IMR-90 (cell line): ENCODE measurements at regions not wholly inside any gene's neighbourhood (a gene's known extent, or its start where the extent isn't known, plus 50 kb on each side); places are given as distances from the start of the nearest gene placed in this dataset.

Experiments
- ATAC-seq: fragments of 200-7000 bp; cut with Tn5 transposase; 2 replicates; pipeline ENCODE4 v1.9.1; 2020; ENCODE audit warnings: low read depth, mild to moderate bottlenecking, moderate library complexity
- BruUV-seq: library from RNA; stranded (reverse); fragments of 400-500 nt; replicated peaks from 2 replicates; lab custom pipeline; 2021; lab: Mats Ljungman, UMichigan
- CTCF ChIA-PET: fragments of 300-600 bp; formaldehyde crosslinking; extraction: SDS; loops from one replicate; lab custom pipeline; 2021; ENCODE audit warnings: antibody characterized with exemption; lab: Yijun Ruan, JAX
- POLR2A ChIA-PET: fragments of 300-600 bp; sonication (Branson Sonifier 250); formaldehyde crosslinking; loops from one replicate; lab custom pipeline; 2022; ENCODE audit warnings: antibody characterized with exemption; ENCODE audit not compliant: unreplicated experiment; lab: Charles Lee
- DNase-seq: peaks from one replicate; pipeline ENCODE4 v3.0.0; 2013
- H2AFZ ChIP-seq: replicated peaks from 2 replicates; pipeline ENCODE3; 2013; ENCODE audit warnings: low read length, mild to moderate bottlenecking; ENCODE audit not compliant: poor library complexity
- H2AK5ac ChIP-seq: 2 replicates; pipeline ENCODE4 v1.6.1; 2013; ENCODE audit warnings: low read depth, low read length, inconsistent platforms
- H2AK9ac ChIP-seq: replicated peaks from 2 replicates; pipeline ENCODE3; 2013; ENCODE audit warnings: mild to moderate bottlenecking, low read depth, low read length, moderate library complexity; ENCODE audit not compliant: poor library complexity
- H2BK120ac ChIP-seq: 2 replicates; pipeline ENCODE4 v1.6.1; 2013; ENCODE audit warnings: low read depth, low read length, inconsistent platforms
- H2BK15ac ChIP-seq: 3 replicates; pipeline ENCODE4 v1.6.1; 2013; ENCODE audit warnings: low read depth, low read length, inconsistent platforms
- H2BK20ac ChIP-seq: 2 replicates; pipeline ENCODE4 v1.6.1; 2013; ENCODE audit warnings: low read depth, mild to moderate bottlenecking, inconsistent platforms, low read length, moderate library complexity
- H2BK5ac ChIP-seq: 2 replicates; pipeline ENCODE4 v1.6.1; 2013; ENCODE audit warnings: mild to moderate bottlenecking, low read depth, low read length, inconsistent platforms; ENCODE audit not compliant: poor library complexity, severe bottlenecking
- H3K14ac ChIP-seq: replicated peaks from 2 replicates; pipeline ENCODE4 v1.6.1; 2013; ENCODE audit warnings: low read depth, low read length, inconsistent platforms
- H3K18ac ChIP-seq: 2 replicates; pipeline ENCODE4 v1.6.1; 2013; ENCODE audit warnings: low read depth, low read length, control low read depth
- H3K23ac ChIP-seq: 2 replicates; pipeline ENCODE4 v1.6.1; 2013; ENCODE audit warnings: low read depth, low read length, inconsistent platforms
- H3K27ac ChIP-seq: 2 replicates; pipeline ENCODE4 v1.5.1; 2013; ENCODE audit warnings: mild to moderate bottlenecking, control low read depth, low read length; ENCODE audit not compliant: insufficient read depth
- H3K27me3 ChIP-seq: 2 replicates; pipeline ENCODE4 v1.6.1; 2013; ENCODE audit warnings: low read length; ENCODE audit not compliant: control insufficient read depth, insufficient read depth
- H3K36me3 ChIP-seq: 2 replicates; pipeline ENCODE4 v1.6.1; 2013; ENCODE audit warnings: low read length, mixed read lengths; ENCODE audit not compliant: control insufficient read depth, insufficient read depth
- H3K4ac ChIP-seq: 2 replicates; pipeline ENCODE4 v1.6.1; 2013; ENCODE audit warnings: low read depth, low read length, inconsistent platforms
- H3K4me1 ChIP-seq: 2 replicates; pipeline ENCODE4 v1.6.1; 2013; ENCODE audit warnings: low read length, mixed read lengths; ENCODE audit not compliant: control insufficient read depth, insufficient read depth
- H3K4me2 ChIP-seq: 2 replicates; pipeline ENCODE4 v1.6.1; 2013; ENCODE audit warnings: low read depth, mild to moderate bottlenecking, control low read depth, low read length, moderate library complexity
- H3K4me3 ChIP-seq: 2 replicates; pipeline ENCODE4 v1.5.1; 2013; ENCODE audit warnings: low read depth, mild to moderate bottlenecking, control low read depth, low read length, moderate library complexity; ENCODE audit not compliant: insufficient read depth
- H3K56ac ChIP-seq: 2 replicates; pipeline ENCODE4 v1.6.1; 2013; ENCODE audit warnings: low read length, inconsistent platforms; ENCODE audit not compliant: insufficient read depth; ENCODE audit errors: extremely low read depth
- H3K79me1 ChIP-seq, 2 experiments: 2 replicates each; pipeline ENCODE4 v1.6.1; 2013; ENCODE audit warnings: low read length in 2 of 2, inconsistent platforms in 1 of 2, low read depth in 1 of 2
- H3K9ac ChIP-seq: 2 replicates; pipeline ENCODE4 v1.6.1; 2013; ENCODE audit warnings: low read depth, low read length, control low read depth
- H3K9me1 ChIP-seq: 2 replicates; pipeline ENCODE4 v1.6.1; 2013; ENCODE audit warnings: low read length, inconsistent platforms; ENCODE audit not compliant: insufficient read depth
- H3K9me3 ChIP-seq: 2 replicates; pipeline ENCODE4 v1.6.1; 2013; ENCODE audit warnings: low read length; ENCODE audit not compliant: control insufficient read depth, insufficient read depth
- H4K20me1 ChIP-seq: 2 replicates; pipeline ENCODE4 v1.6.1; 2013; ENCODE audit warnings: low read length, inconsistent platforms; ENCODE audit not compliant: insufficient read depth
- H4K5ac ChIP-seq: 2 replicates; pipeline ENCODE4 v1.6.1; 2013; ENCODE audit warnings: mild to moderate bottlenecking, low read depth, low read length, control low read depth
- H4K8ac ChIP-seq, 2 experiments: 2 replicates each; pipeline ENCODE4 v1.6.1; 2013; ENCODE audit warnings: low read depth in 2 of 2, low read length in 2 of 2, control low read depth in 1 of 2, inconsistent platforms in 1 of 2
- H4K91ac ChIP-seq: 2 replicates; pipeline ENCODE4 v1.6.1; 2013; ENCODE audit warnings: low read depth, low read length, inconsistent platforms; ENCODE audit not compliant: insufficient read depth
- BHLHE40 ChIP-seq: fragments of 150-350 bp; IDR thresholded peaks from 2 replicates; pipeline ENCODE4 v1.6.1; 2016; ENCODE audit warnings: mild to moderate bottlenecking, low read depth, low read length
- CEBPB ChIP-seq: IDR thresholded peaks from 2 replicates; pipeline ENCODE4 v1.6.1; 2012; ENCODE audit warnings: low read depth, low read length, improper control_type of control experiment
- CHD1 ChIP-seq: IDR thresholded peaks from 2 replicates; pipeline ENCODE4 v1.6.1; 2012; ENCODE audit warnings: low read depth, low read length, improper control_type of control experiment
- FOS ChIP-seq: fragments of 150-350 bp; IDR thresholded peaks from 2 replicates; pipeline ENCODE4 v1.6.1; 2016; ENCODE audit warnings: low read depth, low read length
- MAFK ChIP-seq: IDR thresholded peaks from 2 replicates; pipeline ENCODE4 v1.6.1; 2012; ENCODE audit warnings: low read depth, low read length, improper control_type of control experiment
- MXI1 ChIP-seq: IDR thresholded peaks from 2 replicates; pipeline ENCODE4 v1.6.1; 2012; ENCODE audit warnings: low read depth, mild to moderate bottlenecking, low read length, moderate library complexity, borderline replicate concordance
- NFE2L2 ChIP-seq: fragments of 150-350 bp; IDR thresholded peaks from 2 replicates; pipeline ENCODE4 v1.6.1; 2016; ENCODE audit warnings: low read depth, mild to moderate bottlenecking, low read length
- POLR2A ChIP-seq: IDR thresholded peaks from 2 replicates; pipeline ENCODE4 v1.6.1; 2012; ENCODE audit warnings: mild to moderate bottlenecking, low read depth, low read length
- RAD21 ChIP-seq: IDR thresholded peaks from 2 replicates; pipeline ENCODE4 v1.6.1; 2012; ENCODE audit warnings: low read length, improper control_type of control experiment
- RCOR1 ChIP-seq: IDR thresholded peaks from 2 replicates; pipeline ENCODE4 v1.6.1; 2012; ENCODE audit warnings: mild to moderate bottlenecking, low read length, improper control_type of control experiment; ENCODE audit not compliant: insufficient replicate concordance
- RFX5 ChIP-seq: IDR thresholded peaks from 2 replicates; pipeline ENCODE4 v1.8.0; 2012; ENCODE audit warnings: low read depth, mild to moderate bottlenecking, low read length, moderate library complexity
- SMC3 ChIP-seq: fragments of 150-350 bp; IDR thresholded peaks from 2 replicates; pipeline ENCODE4 v1.6.1; 2016; ENCODE audit warnings: low read depth, mild to moderate bottlenecking, antibody characterized with exemption, low read length, moderate library complexity
- USF2 ChIP-seq: fragments of 150-350 bp; IDR thresholded peaks from 2 replicates; pipeline ENCODE4 v1.6.1; 2017; ENCODE audit warnings: mild to moderate bottlenecking, antibody characterized with exemption, low read length, low read depth
- WGBS, 2 experiments: methylation state at CpG; one replicate each; pipeline versions ENCODE4 v1.1.5 to v1.1.7; 2013; ENCODE audit warnings: missing lambda C conversion rate in 2 of 2; ENCODE audit not compliant: insufficient read length in 1 of 2; ENCODE audit errors: extremely low coverage in 2 of 2; 5-methylcytosine and 5-hydroxymethylcytosine counted together
- dilution Hi-C: fragments of 300-500 bp; cut with HindIII; formaldehyde crosslinking; loops from one replicate; pipeline ENCODE4 v1.14.3; 2018; ENCODE audit warnings: low sequenced_read_pairs; ENCODE audit not compliant: unreplicated experiment
- in situ Hi-C: fragments of 300-500 bp; cut with MboI; formaldehyde crosslinking; loops from 3 replicates; pipeline ENCODE4 v1.14.3; 2019; ENCODE audit warnings: low sequenced_read_pairs, inconsistent platforms, mixed read lengths
- intact Hi-C: fragments of 100-400 bp; cut with micrococcal nuclease; formaldehyde crosslinking; loops from 2 replicates; pipeline ENCODE4 v1.10.0; 2022
- TF ChIP-seq, protein P1 (sequence below): fragments of 150-350 bp; IDR thresholded peaks from 2 replicates; pipeline ENCODE4 v1.6.1; 2016; ENCODE audit warnings: low read depth, mild to moderate bottlenecking, low read length, moderate library complexity, borderline replicate concordance
- TF ChIP-seq, protein P2 (sequence below): conservative IDR thresholded peaks from 2 replicates; pipeline ENCODE4 v1.5.1; 2012; ENCODE audit warnings: mild to moderate bottlenecking, low read depth, low read length, improper control_type of control experiment

DNA sequence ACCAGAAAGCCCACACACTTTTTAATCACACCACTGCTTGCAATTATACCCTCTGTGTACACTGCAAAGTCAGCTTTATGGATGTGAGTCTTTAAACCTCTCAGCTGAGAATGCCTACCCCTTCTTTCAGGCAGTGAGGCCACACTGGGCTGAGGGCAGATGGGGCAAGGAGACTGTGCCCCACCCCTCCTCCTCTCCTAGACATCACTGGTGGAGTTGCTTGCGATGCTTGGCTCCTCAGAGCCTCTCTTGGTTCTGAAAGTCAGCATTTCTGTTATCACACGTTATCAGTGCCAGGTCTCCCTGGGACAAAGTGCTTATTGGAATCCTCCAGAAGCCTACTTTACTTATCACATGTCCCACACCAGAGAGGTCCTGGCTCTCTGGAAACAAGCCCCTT is 128.2 kb downstream of the ZNF621 start:
- no peak overlapping the region for H2BK20ac ChIP-seq
- ATAC-seq (no peak), DNase-seq (no peak)
- CTCF ChIA-PET = no interaction called here
- no peak overlapping the region for H3K14ac ChIP-seq
- H2BK120ac ChIP-seq = no peak overlapping the region
- H3K4ac ChIP-seq = no peak overlapping the region
- H4K5ac ChIP-seq = no peak overlapping the region
- H3K9ac ChIP-seq = no peak overlapping the region
- H3K23ac ChIP-seq = no peak overlapping the region
- H4K8ac ChIP-seq = no peak overlapping the region
- H3K56ac ChIP-seq = no peak overlapping the region
- peaks cover 2% of the 10 kb centered on the region; the same call in 1 of the 2 replicates for H3K9me3 ChIP-seq
- no peak overlapping the region for H2BK5ac ChIP-seq
- H4K20me1 ChIP-seq = no peaks in the 10 kb centered on the region
- H3K4me3 ChIP-seq = no peak overlapping the region
- H3K79me1 ChIP-seq = no peaks in the 10 kb centered on the region
- H3K4me1 ChIP-seq = no peaks in the 10 kb centered on the region
- no peaks in the 10 kb centered on the region for H3K27me3 ChIP-seq
- H2AK5ac ChIP-seq = no peak overlapping the region
- no peak overlapping the region for H3K27ac ChIP-seq
- dilution Hi-C loops (no loop called here), in situ Hi-C loops (no loop called here), intact Hi-C loops (no loop called here)
- TF ChIP-seq POLR2A (no peak), CEBPB (no peak), NFE2L2 (no peak), RAD21 (no peak), CHD1 (no peak), MAFK (no peak), SMC3 (no peak), RFX5 (no peak), USF2 (no peak), MXI1 (no peak), FOS (no peak), BHLHE40 (no peak), RCOR1 (no peak)
- TF ChIP-seq, protein P1, sequence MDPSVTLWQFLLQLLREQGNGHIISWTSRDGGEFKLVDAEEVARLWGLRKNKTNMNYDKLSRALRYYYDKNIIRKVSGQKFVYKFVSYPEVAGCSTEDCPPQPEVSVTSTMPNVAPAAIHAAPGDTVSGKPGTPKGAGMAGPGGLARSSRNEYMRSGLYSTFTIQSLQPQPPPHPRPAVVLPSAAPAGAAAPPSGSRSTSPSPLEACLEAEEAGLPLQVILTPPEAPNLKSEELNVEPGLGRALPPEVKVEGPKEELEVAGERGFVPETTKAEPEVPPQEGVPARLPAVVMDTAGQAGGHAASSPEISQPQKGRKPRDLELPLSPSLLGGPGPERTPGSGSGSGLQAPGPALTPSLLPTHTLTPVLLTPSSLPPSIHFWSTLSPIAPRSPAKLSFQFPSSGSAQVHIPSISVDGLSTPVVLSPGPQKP = no peak
- TF ChIP-seq, protein P2, sequence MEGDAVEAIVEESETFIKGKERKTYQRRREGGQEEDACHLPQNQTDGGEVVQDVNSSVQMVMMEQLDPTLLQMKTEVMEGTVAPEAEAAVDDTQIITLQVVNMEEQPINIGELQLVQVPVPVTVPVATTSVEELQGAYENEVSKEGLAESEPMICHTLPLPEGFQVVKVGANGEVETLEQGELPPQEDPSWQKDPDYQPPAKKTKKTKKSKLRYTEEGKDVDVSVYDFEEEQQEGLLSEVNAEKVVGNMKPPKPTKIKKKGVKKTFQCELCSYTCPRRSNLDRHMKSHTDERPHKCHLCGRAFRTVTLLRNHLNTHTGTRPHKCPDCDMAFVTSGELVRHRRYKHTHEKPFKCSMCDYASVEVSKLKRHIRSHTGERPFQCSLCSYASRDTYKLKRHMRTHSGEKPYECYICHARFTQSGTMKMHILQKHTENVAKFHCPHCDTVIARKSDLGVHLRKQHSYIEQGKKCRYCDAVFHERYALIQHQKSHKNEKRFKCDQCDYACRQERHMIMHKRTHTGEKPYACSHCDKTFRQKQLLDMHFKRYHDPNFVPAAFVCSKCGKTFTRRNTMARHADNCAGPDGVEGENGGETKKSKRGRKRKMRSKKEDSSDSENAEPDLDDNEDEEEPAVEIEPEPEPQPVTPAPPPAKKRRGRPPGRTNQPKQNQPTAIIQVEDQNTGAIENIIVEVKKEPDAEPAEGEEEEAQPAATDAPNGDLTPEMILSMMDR = no peak
- no peak overlapping the region for H3K4me2 ChIP-seq
- 20% methylated on average over 1 of the region's 2 CpGs; no CpG with 5 or more reads in 1 of the 2 experiments for WGBS, 2 experiments
- H4K91ac ChIP-seq = no peak overlapping the region
- no peak overlapping the region for H2AK9ac ChIP-seq
- no TSS peak for BruUV-seq
- no peaks in the 10 kb centered on the region for H3K9me1 ChIP-seq
- H2AFZ ChIP-seq = no peak overlapping the region
- no peaks in the 10 kb centered on the region for H3K36me3 ChIP-seq
- H3K18ac ChIP-seq = no peak overlapping the region
- no peak overlapping the region for H2BK15ac ChIP-seq
- POLR2A ChIA-PET = no interaction called here
